ENCODE measurements at regions not wholly inside any gene's neighbourhood (a gene's known extent, or its start where the extent isn't known, plus 50 kb on each side); places are given as distances from the start of the nearest gene placed in this dataset.

DNA sequence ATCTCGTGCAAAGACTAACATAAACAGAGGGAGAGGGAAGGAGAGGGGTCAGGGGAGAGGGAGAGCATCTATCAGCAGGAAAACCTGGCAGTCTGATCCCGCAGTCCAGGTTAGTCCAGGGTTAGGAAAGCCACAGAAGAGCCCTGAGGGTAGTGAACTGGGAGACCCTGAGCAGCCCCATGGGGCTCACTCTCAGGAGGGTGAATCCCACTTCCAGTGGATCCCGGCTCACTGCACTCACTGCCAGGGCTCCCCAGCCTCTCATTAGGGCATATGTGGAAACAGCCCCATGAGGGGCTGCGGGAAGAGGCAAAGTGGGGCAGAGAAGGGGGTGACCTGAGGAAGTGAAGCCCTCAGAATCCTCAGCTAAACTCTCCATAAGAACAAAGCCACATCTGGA lies 329.9 kb downstream of the UBE3D start:
- H3K9me3 ChIP-seq: no peaks in the 10 kb centered on the region
- no peak overlapping the region for H3K4me3 ChIP-seq
- H3K27me3 ChIP-seq: no peaks in the 10 kb centered on the region
- DNase-seq: no peak
- H3K36me3 ChIP-seq: no peaks in the 10 kb centered on the region

DNA sequence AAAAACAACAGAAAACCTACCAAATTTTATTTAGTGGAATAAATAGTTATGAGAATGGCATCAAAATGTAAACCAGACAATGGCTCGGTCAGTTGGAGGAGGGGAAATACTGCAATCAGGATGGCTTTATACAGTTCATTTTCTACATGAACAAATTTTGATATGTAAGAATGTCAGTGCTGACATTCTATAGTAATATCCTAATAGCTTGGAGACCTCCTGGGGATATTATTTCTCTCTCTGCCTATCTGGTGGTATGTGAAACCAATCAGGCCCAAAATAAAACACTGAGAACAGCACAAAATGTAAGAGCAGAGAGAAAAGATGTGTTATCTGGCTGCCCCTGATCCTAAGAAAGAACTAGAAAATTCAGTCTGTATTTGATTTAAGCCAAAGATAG lies 327.7 kb downstream of the UBE3D start:
- Histone ChIP-seq H3K9me3 (no peaks in the 10 kb centered on the region), H3K36me3 (no peaks in the 10 kb centered on the region), H3K27me3 (no peaks in the 10 kb centered on the region), H3K4me3 (no peak overlapping the region)
- DNase-seq: no peak

DNA sequence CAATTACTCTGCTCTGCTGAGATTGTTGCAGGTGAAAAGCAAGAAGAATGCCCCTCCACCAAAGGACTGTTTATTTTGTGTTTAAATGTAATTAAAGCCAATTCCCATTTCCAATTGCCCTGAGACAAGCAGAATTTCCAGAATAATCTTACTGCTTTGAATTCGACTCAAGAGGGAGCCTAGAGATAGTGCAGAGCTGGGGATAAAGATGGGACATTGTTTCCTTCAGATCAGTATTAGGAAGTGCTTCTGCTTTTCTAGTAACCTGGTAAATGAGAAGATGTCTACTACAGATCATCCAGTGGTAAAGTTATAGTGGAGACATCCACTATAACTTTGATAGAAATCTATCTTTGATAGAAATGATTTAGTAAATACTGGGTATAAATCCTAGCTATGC lies 326.9 kb downstream of the UBE3D start:
- Histone ChIP-seq H3K9me3 (no peaks in the 10 kb centered on the region), H3K4me3 (no peak overlapping the region), H3K36me3 (no peaks in the 10 kb centered on the region), H3K27me3 (no peaks in the 10 kb centered on the region)
- no peak for DNase-seq

DNA sequence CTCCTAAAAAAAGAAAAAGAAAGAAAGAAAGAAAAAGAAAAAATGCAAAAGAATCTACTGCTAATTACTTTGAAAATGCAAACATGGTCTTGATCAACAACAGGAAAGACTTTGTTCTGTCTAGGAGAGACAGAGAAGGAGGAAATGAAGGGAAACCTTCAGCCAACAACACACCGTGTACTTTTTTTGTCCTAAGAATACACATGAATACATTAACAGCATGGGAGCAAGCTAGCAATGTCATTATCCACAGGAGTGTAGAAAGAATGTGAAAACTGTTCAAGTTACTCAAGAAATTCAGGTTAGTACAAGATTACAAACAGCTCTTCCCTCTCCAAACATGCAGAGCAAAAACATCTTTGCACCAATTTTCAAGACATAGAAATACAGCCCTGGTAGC lies 326.3 kb downstream of the UBE3D start:
- H3K4me3 ChIP-seq: no peak overlapping the region
- no peaks in the 10 kb centered on the region for H3K27me3 ChIP-seq
- no peaks in the 10 kb centered on the region for H3K9me3 ChIP-seq
- H3K36me3 ChIP-seq: no peaks in the 10 kb centered on the region
- DNase-seq: no peak

DNA sequence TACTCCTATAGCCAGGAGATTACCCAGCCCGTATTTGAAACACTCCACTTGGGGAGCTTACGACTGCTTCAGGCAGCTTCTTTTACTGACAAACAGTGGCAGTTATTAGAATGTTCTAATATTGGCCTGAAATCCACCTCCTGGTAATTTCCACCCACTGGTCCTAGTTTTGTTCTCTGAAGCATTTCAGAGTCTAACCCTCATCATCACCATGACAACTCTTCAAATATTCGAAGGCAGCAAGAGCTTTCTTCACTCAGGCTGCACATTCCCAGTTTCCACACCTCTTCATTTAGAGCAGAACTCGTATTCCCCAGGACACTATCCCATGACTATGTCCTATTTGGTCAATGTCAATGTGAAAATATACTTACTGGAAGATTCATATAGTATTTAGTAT lies 325.6 kb downstream of the UBE3D start:
- no peaks in the 10 kb centered on the region for H3K9me3 ChIP-seq
- H3K4me3 ChIP-seq: no peak overlapping the region
- DNase-seq: no peak
- H3K27me3 ChIP-seq: no peaks in the 10 kb centered on the region
- H3K36me3 ChIP-seq: no peaks in the 10 kb centered on the region

DNA sequence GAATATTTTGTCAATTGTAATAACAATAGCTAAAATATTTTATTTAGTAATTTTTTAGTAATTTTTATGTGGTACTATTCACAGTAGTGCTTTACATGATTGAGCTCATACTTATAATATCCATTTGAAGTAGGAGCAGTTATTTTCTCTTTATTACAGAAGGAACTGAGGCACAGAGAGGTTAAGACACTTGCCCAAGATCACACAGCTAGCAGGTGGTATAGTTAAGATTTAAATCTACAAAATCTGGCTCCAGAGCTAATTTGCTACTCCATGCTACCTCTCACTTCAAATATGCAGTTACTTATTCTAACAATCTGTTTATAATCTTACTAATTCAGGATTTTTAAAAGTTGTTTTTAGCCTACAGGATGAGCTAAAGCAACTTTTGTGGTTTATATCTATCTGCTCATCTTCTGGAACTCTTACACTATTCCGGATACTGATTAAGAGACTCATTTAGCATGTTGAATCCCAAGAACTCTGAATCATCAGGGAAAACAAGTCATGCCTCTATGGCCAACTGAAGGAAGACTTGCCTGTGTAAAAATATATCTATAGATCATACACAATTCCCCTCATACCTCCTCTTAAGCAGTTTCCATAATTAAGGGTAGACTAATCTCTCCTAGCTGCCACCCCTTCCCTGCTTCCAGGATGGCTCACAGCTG lies 324.2 kb downstream of the UBE3D start:
- no peaks in the 10 kb centered on the region for H3K9me3 ChIP-seq
- H3K4me3 ChIP-seq: no peak overlapping the region
- no peak for DNase-seq
- no peaks in the 10 kb centered on the region for H3K36me3 ChIP-seq
- no peaks in the 10 kb centered on the region for H3K27me3 ChIP-seq

DNA sequence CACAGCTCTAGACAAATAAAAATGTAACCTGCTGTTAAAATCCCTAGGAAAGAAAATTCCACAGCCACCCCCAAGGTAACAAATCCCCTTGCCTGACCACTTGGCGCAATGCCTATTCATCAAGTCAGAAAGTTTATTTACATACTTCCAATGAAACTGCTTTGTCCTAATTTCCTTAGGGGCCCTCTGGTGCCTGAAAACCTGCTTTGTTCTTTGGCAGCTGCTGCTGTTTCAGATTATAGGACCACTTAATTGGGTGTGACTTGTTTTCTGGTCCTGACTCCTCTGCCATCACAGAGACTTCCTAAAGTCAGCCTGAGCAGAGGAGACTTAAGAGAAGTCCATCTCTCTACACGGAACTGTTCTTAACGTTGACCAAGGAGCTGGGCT lies 323.6 kb downstream of the UBE3D start:
- Histone ChIP-seq H3K4me3 (no peak overlapping the region), H3K27me3 (no peaks in the 10 kb centered on the region), H3K36me3 (no peaks in the 10 kb centered on the region), H3K9me3 (no peaks in the 10 kb centered on the region)
- no peak for DNase-seq

DNA sequence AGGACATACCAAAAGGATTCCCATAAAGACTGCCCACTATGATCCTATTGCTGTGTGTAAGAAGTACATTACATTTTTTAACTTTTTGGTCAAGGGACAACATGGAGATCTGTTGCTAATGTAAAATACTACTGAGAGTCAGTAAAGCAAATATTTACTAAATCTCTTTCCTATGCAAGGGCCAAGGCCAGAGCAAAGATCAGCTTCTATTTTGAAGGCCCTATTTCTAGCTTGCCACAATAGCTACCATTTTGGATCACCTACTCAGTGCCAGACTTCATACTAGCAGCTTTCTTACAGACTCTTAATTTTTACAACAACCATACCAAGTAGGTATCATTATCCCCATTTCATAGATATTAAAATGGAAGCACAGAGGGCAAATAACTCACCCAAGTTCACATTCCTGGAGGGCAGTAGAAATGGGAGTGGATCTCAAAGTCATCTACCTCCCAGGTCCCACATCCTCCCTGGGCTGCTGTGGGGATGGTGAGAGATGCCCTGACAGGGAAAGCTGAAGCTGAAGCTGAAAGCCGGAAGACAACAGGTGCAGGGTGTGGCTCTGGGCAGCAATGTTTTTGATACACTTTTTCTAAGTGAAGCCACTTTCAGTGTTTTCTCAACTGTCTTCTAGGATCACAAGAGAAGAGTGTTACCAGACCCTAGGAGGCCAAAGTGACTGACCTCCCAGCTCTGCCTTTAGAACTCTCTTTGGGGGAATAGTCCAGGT lies 321.2 kb downstream of the UBE3D start:
- H3K9me3 ChIP-seq: no peaks in the 10 kb centered on the region; the same call in none of the 2 replicates
- no peak for DNase-seq
- H3K36me3 ChIP-seq: no peaks in the 10 kb centered on the region
- H3K27me3 ChIP-seq: no peaks in the 10 kb centered on the region
- no peak overlapping the region for H3K4me3 ChIP-seq

DNA sequence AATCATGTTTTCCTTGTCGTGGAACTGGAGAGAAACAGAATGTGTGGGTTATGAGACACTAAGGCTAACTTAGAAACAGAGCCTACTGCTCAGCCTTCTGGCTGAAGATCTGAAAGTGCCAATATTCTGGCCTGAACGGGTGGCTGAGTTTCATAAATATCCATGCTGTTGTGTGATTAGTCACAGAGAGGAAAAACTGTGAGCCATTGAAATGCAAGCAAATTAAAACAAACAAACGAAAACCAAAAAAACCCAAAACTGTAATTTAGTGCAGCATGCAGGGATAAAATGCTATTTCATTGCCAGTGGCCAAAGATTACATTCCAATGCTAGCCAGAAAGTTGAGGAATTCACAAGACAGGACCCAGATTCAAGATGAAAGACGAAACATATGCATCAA lies 315.1 kb downstream of the UBE3D start:
- Histone ChIP-seq H3K9me3 (no peaks in the 10 kb centered on the region; the same call in none of the 2 replicates), H3K36me3 (no peaks in the 10 kb centered on the region), H3K27me3 (no peaks in the 10 kb centered on the region), H3K4me3 (no peak overlapping the region)
- peak; percentile 67 for DNase-seq

DNA sequence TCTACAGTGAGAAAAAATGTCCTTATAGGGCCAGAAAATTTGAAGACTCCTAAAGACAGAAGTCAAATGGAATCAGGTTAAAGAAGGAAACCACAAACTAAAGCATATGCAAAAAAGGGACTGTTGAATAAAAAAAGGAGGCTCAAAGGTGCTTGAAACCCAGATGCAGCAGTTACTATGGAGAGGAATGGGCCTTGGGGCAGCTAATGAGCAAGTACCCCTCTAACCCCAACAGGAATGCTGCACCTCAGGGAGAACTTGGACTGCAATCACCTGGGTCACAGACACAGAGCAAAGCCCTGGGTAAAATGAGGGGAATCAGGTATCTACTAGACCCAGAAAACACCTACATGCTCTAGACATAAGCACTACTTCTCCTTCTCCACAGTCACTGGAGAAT lies 313.9 kb downstream of the UBE3D start:
- no peaks in the 10 kb centered on the region; the same call in none of the 2 replicates for H3K9me3 ChIP-seq
- no peaks in the 10 kb centered on the region for H3K36me3 ChIP-seq
- no peak overlapping the region for H3K4me3 ChIP-seq
- no peak for DNase-seq
- H3K27me3 ChIP-seq: no peaks in the 10 kb centered on the region

DNA sequence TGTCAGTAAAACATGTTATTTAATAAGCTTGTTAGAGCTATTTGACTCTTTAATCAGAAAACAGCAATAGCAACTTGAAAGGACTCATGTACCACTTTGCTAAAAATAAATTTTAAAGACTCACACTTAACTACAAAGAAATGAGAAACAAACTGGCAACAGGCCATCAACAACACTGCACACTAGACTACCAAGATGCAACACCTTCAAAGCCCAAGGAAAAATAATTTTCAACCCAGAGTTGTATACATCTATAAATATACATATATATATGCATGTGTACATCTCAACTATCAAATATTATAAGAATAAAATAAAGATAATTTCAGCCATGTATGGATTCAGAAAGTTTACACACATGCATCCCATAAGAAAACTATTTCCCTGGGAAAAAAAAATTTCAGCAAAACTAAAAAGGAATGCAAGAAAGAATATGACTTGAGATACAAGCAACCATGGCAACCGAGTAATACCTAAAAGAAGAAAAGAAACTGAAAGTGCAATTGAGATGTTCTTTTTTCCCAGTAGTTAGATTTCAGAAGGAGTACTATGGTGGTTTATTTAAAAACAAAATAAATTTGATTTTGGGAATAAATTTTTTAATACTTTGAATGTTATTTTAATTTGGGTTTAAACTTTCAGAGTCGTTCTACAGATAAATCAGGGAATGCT lies 303.8 kb downstream of the UBE3D start:
- DNase-seq: no peak
- Histone ChIP-seq H3K27me3 (no peaks in the 10 kb centered on the region), H3K9me3 (no peaks in the 10 kb centered on the region), H3K4me3 (no peak overlapping the region), H3K36me3 (no peaks in the 10 kb centered on the region)

DNA sequence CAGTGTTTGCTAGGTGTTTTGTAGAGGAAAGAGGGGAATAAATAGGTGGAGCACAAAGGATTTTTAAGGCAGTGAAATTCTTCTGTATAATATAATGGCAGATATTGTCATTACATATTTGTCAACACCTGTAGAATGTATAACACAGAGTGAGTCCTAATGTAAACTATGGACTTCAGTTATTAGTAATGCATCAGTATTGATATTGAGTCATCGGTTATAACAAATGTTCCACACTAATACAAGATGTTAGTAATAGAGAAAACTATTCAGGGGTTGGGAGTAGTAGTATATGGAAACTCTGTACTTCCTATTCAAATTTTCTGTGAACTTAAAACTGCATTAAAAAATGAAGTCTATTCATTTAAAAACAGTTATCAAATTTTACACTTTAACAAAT lies 299.2 kb downstream of the UBE3D start:
- no peaks in the 10 kb centered on the region for H3K36me3 ChIP-seq
- no peak for DNase-seq

DNA sequence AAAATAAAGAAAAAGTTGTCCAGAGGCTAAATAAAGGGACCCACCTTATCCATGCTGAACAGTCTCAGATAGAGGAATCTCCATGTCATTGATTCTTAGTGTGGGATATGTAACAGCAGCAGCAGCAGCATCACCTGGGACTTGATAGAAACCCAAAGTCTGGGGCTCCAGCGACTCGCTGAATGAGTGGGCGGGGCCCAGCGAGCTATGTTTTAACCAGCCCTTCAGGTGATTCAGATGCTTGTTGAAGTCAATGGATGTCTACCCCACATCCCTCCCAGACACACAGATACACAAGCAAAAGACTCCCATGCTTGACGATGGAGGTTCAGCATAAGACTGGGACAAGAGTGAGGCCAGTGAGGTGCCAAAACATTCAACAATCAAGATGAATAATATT lies 298.6 kb downstream of the UBE3D start:
- Histone ChIP-seq H3K4me3 (no peak overlapping the region), H3K36me3 (no peaks in the 10 kb centered on the region), H3K9me3 (no peaks in the 10 kb centered on the region), H3K27me3 (no peaks in the 10 kb centered on the region)
- no peak for DNase-seq

More for the DNA sequence above, 299.2 kb downstream of the UBE3D start:
- H3K9me3 ChIP-seq: no peaks in the 10 kb centered on the region
- H3K4me3 ChIP-seq: no peak overlapping the region
- H3K27me3 ChIP-seq: no peaks in the 10 kb centered on the region

DNA sequence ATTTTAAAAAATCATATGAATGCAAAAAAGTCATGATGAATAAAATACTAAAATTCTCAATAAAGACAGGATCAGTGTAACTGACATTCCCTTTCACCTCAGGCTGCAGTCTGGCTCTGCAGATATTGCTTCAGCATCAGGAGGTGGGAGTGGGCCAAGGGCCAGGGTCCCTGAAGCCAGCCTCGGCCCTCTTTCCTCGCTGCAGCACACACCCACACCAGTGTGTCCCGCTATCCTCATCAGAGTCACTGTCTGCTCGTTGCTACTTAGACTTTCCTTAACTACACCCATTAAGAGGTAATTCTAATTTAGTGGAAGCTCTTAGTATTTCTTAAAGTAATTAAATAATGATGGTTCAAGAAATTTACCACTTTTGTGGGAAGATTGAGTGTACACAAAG lies 298.2 kb downstream of the UBE3D start:
- Histone ChIP-seq H3K27me3 (no peaks in the 10 kb centered on the region), H3K36me3 (no peaks in the 10 kb centered on the region), H3K9me3 (no peaks in the 10 kb centered on the region), H3K4me3 (no peak overlapping the region)
- no peak for DNase-seq

DNA sequence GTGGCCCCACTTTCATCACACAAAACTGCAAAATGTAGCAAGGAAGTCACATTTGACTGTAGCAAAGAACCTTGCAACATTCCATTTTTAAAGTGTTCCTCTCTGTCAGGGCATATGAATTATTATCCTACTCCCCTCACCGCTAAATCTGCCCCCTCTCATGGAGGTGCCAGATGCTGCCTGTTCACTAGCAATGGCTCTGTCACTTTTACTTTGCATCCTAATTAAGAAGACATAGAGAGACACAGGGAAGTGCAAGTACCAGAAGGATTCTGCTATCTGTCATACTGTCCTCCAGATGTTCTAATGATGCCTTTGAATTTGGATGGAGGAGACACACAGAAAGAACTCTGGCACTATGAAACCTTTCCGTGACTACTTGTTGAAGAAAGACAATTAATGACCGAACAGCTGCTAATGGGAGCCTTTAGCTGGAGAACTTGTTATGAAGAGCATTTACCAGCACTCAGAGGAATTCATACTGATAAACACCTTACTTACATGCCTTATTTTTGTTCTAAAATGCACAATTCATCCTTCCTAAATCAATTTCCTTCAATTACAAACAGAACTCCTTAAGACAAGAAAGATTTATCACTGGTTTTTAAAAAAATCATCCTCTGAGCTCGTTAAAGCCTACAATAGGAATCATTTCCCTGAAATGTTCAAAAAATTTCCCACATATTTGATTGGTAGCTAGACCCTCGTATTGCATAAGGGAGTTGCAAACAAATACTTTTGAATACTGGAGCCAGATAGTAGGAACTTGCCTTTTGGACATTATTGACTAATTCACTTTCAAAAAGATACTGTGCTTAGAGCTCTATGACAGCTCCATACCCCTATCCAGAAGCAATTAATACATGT lies 292.6 kb downstream of the UBE3D start:
- H3K4me3 ChIP-seq: no peak overlapping the region
- H3K9me3 ChIP-seq: no peaks in the 10 kb centered on the region
- DNase-seq: no peak
- H3K27me3 ChIP-seq: no peaks in the 10 kb centered on the region
- no peaks in the 10 kb centered on the region for H3K36me3 ChIP-seq

DNA sequence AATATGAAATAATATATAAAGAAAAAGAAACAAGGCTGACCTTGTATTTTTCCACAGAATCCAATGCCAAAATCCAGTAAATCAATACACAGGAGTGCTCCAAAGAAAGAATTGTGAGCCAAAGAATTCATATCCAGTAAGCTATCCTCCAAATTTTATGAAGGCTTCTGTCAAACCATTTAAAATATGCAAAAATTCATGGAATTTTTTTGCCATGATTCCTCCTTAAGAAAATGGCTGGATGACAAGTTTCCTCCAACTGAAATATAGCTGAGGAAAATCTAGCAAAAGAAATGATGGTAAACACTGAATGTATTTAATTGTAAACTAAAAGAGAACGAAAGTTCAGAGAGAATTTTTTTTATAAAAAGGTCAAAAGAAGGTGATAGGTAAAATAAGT lies 290.3 kb downstream of the UBE3D start:
- Histone ChIP-seq H3K9me3 (no peaks in the 10 kb centered on the region), H3K4me3 (no peak overlapping the region), H3K36me3 (no peaks in the 10 kb centered on the region), H3K27me3 (no peaks in the 10 kb centered on the region)
- DNase-seq: no peak

DNA sequence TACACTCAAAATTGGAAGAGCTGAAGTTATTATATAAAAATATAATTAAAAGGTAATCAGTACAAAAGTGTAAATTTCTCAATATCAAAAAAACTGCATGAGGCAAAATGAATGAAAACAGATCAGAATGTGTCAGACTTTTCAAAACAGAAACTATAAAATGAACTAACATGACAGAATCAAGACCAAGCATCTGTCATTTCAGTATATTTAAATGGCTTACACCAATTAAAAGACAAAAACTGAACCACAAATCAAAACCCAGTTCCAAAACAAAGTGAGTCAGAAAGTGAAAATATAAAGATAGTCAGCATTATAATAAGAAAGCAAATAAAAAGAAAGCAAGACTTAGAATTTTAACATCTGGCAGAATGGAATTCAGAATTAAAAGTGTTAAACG lies 289.7 kb downstream of the UBE3D start:
- DNase-seq: no peak
- no peaks in the 10 kb centered on the region for H3K27me3 ChIP-seq
- H3K36me3 ChIP-seq: no peaks in the 10 kb centered on the region
- no peak overlapping the region for H3K4me3 ChIP-seq
- H3K9me3 ChIP-seq: no peaks in the 10 kb centered on the region

Data from MG63 (cell line).